Choroid plexus epithelial cell (primary cell): ENCODE measurements at regions not wholly inside any gene's neighbourhood (a gene's known extent, or its start where the extent isn't known, plus 50 kb on each side); places are given as distances from the start of the nearest gene placed in this dataset.

Experiments
- DNase-seq: peaks from one replicate; pipeline ENCODE4 v3.0.0-alpha.2; 2010; ENCODE audit warnings: low read depth
- H3K4me3 ChIP-seq: 2 replicates; pipeline ENCODE4 v1.5.1; 2011; ENCODE audit warnings: low read depth, mild to moderate bottlenecking, control low read depth, low read length, moderate library complexity
- TF ChIP-seq, protein P1 (sequence below): conservative IDR thresholded peaks from 2 replicates; pipeline ENCODE4 v1.5.1; 2011; ENCODE audit warnings: low read depth, mild to moderate bottlenecking, control low read depth, inconsistent platforms, low read length, moderate library complexity

DNA sequence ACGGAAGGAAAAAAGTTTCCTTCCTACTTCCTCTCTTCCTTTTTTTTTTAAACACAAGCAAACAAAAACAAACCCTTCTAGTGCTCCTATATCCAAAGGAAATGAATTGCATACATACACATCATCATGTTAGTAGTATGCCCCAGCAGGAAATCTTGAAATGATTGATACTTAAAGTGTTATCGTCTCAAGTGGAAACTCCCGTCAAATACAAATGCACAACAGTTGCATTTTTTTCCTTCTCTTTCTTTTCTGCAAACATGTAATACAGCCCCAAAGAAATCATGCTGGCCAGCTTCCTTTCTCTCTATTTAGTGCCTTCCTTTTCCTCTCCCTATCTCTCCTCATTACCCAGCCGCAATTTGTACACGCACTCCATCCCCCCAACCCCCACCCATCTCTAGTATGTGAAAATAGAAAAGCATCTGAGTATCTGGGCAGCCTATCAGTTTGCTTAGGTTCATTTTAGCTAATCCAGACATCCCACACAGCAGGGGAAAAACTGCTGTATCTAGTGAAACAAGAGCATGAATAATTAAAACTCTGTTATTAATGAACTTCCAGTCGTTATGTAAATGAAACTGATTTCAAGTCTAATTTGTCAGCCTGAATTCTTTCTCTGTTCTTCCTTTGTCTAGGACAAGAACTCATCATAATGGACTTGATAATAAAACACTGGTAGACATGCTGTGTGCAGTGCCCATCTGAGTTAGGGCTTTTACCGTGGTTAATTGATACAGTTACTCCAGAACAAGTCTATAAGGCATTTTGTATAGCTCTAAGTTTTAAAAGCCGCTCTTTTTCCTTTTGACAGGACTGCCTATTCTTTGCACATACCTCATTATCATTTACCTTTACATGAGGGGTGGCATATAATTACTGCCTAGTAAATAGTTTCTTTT, 336.5 kb upstream of the ADGRL2 start:
- TF ChIP-seq, protein P1, sequence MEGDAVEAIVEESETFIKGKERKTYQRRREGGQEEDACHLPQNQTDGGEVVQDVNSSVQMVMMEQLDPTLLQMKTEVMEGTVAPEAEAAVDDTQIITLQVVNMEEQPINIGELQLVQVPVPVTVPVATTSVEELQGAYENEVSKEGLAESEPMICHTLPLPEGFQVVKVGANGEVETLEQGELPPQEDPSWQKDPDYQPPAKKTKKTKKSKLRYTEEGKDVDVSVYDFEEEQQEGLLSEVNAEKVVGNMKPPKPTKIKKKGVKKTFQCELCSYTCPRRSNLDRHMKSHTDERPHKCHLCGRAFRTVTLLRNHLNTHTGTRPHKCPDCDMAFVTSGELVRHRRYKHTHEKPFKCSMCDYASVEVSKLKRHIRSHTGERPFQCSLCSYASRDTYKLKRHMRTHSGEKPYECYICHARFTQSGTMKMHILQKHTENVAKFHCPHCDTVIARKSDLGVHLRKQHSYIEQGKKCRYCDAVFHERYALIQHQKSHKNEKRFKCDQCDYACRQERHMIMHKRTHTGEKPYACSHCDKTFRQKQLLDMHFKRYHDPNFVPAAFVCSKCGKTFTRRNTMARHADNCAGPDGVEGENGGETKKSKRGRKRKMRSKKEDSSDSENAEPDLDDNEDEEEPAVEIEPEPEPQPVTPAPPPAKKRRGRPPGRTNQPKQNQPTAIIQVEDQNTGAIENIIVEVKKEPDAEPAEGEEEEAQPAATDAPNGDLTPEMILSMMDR, result no peak
- no peak overlapping the region for H3K4me3 ChIP-seq
- no peak for DNase-seq

DNA sequence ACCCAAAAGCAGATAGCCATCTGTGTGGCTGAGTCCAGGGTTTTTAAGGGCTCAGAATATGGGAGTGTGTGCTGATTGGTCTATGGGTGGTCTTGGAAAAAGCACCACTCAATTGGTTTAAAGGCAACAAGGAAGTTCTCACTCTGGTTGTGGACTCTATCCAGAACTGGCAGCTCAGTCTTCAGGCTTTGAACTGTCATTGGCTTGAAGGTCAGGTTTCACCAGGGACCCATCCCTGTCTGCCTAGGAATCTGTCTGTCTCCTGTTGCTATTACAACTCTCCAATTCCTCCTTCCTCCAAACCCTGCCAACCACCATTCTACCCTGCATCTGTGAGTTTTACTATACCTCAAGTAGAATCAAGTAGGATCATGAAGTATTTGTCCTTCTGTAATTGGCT, 341.7 kb upstream of the ADGRL2 start:
- H3K4me3 ChIP-seq, result no peak overlapping the region
- no peak for DNase-seq
- TF ChIP-seq, protein P1, result no peak

DNA sequence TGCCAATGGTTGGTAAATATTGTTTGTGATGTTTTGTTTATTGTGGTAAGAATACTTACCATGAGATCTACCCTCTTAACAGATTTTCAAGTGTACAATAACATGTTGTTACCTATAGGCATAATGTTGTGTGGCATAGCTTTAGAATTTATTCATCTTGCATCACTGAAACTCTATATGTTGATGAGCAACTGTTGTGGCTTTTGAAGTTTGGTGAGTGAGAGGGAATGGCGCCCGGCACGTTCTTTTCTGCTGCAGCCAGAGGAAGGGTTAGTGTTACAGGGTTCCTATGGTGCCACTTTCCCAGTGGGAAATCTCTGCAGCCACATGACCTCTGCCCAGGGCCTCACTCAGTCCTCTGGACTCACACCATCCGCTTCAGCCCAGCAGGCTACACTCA, 342.5 kb upstream of the ADGRL2 start:
- DNase-seq, result no peak
- TF ChIP-seq, protein P1, result no peak

DNA sequence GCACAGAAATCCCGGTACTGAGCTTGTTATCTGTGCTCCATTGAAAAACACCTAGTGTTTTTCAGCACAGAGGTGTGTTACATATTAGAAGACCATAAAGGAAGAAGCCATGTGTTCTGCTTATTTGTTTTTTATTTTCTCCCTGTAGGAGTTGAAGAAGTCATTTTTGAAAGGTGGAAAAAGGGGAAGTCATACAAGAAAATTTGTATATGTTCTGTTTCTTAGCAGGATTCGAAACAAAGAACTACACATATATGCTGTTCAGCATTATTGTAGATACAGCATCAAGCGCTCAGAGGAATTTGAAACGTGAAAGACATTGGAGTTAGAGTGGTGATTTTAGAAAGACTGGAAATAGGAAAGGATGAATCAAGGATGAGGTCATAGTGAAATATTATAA, 345.3 kb upstream of the ADGRL2 start:
- no peak overlapping the region for H3K4me3 ChIP-seq
- TF ChIP-seq, protein P1, result no peak
- no peak for DNase-seq

More for the DNA sequence above, 342.5 kb upstream of the ADGRL2 start:
- no peak overlapping the region for H3K4me3 ChIP-seq

DNA sequence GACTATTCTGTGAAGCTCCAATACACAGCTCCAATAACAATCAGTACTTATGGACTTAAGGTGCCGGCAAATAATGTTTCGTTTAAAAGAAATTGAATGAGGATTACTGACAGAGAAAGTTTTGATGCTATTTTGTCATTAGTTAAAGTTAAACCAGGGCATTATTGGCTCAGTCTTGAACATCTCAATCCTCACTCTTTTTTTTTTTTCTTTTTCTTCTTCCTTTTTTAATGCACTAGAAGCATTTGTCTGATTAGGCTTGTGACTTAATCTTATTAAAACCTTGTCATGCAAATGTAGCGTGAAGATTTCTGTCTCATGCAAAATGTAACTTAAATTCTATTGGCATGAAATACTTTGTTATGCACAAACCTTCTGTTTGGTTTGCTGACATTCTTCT, 346.8 kb upstream of the ADGRL2 start:
- TF ChIP-seq, protein P1, result no peak
- DNase-seq, result no peak
- H3K4me3 ChIP-seq, result no peak overlapping the region

DNA sequence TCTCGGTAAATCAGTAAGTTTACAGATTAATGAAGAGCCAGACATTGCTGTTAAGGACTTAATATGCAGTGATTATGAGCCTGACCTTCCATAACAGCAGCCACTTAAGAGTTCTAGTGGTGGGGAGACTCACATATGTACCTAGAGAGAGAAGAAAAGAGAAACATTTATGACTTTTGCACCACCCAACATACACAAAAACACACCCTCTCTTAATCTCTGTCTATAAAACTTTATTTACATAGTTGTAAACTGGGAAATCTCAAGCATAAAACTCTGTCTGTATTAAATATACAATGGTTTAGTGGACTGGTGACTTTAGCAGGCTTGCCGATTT, 347.4 kb upstream of the ADGRL2 start:
- no peak overlapping the region for H3K4me3 ChIP-seq
- TF ChIP-seq, protein P1, result no peak
- DNase-seq, result no peak
